ENCODE measurements at regions not wholly inside any gene's neighbourhood (a gene's known extent, or its start where the extent isn't known, plus 50 kb on each side); places are given as distances from the start of the nearest gene placed in this dataset.

DNA sequence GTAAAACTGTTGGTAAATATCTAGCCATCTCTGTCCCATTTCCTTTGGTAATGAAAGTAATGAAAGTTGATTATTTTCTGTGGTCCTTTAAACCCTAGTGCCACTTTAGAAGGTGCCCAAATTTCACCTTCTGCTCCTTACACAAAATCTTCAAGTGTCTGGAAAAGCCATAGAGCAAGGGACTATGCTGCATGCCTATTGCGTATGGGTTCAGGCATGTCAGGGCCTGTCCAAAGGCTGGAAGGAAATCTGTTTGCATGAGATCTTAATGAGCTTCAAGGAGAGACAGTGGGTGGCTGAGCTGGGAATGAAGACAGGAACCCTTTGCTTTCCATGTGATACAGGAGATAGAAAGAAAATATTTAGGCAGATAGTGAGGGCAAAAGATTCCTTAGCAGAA lies 66.6 kb upstream of the CCN6 start:
- DNase-seq (ENCODE audit: low read depth) = no peak

DNA sequence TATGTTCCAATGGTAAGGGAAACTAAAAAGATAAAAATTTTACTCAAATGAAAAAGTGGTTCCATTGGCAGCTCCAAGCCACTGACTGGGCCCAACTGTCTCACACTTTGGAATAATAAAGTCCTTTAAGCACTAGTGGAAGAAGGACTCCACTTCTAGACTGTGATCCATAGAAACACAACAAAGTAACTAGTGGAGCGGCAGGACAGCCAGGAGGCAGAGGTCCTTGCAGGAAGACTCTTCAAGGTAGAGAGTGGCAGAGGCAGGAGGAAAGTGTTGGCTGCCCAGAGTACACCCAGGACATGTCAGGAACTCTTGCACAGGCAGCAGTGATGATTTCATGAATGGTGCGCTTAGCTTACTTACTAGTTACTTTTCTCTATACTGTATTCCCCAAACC lies 65.0 kb upstream of the CCN6 start:
- no peak for DNase-seq (ENCODE audit: low read depth)

DNA sequence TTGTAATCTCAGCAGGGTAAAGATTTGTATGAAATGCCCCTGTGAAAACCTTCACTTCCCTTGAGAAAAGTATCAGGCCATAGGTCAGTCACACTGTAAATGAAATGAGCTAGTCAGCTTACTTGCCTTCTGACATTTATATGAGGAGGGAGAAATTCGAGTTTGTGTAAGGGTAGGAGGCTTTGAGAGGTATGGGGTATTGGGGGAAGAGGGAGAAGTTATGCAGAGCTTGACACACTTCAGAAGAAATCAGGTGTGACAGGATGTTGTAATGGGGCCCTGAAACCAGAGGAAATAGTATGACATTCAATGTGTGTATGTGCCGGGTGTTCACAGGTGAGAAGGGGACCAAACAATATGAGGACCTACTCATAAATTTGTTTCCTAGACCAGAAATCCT lies 64.2 kb upstream of the CCN6 start:
- no peak for DNase-seq (ENCODE audit: low read depth)

DNA sequence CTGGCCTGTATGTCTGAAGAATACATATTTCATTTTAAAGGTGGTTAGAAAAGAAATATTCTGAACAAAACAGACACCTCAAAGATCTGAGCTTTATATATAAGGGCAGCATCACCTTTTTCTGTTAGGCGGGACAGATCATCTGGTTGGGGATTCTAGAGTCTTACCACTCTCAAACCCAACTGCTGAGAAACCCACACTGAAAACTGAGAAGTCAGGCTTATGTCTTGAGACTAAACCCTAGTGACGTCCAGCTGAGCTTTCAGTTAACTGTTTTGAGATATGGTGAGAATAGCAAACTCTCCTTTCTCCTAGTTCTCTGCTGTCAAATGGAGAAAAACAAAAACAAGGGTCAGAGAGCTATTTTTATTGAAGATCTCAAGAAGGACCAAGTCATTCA lies 63.7 kb upstream of the CCN6 start:
- no peak for DNase-seq (ENCODE audit: low read depth)

DNA sequence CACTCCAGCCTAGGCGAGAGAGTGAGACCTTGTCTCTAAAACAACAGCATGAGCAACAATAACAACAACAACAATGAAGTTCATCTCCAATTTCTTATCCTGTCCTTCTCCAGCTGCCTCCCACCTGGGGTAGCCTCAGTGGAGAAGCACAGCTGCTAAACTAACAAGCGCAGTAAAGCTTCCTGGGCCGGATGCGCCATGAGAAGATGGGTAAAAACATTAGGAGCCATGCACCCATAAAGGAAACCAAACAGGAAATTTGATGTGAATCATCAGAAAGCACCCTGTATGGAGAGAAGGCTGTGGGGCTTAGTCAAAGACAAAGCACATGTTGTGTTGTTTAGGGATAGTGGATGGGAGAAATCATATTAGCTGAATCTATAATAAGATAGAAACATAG lies 61.1 kb upstream of the CCN6 start:
- DNase-seq (ENCODE audit: low read depth) = no peak

DNA sequence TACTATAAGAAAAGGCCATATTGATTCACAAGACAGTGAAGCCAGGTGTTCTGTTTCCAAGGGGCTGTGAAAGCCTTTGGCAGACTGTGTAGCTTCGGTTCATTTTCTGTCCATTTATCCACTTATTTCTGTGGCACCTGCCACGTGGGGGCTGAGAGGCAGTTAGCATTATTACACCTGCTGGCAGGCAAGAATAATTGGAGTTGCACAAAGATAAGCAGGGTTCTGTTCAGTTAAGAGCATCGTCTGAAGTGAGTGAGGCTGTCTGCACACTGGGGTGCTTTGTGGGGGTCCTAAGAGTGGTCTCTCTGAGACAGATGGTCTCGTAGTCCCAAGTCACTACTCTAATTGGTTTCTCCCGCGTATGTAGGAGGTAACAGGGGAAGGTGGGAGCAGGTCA lies 60.6 kb upstream of the CCN6 start:
- DNase-seq (ENCODE audit: low read depth) = no peak

DNA sequence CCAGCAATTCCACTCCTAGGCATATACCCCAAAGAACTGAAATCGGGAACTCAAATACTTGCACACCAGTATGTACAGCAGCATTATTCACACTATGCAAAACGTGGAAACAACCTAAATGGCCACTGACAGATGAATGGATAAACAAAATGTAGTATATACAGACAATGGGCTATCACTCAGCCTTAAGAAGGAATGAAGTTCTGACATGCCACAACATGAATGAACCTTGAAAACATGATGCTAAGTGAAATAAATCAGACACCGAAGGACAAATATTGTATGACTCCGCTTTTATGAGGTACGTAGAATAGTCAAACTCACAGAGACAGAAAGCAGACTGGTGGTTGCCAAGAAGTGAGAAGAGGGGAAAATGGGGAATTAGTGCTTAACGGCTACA lies 59.1 kb upstream of the CCN6 start:
- DNase-seq (ENCODE audit: low read depth) = no peak

DNA sequence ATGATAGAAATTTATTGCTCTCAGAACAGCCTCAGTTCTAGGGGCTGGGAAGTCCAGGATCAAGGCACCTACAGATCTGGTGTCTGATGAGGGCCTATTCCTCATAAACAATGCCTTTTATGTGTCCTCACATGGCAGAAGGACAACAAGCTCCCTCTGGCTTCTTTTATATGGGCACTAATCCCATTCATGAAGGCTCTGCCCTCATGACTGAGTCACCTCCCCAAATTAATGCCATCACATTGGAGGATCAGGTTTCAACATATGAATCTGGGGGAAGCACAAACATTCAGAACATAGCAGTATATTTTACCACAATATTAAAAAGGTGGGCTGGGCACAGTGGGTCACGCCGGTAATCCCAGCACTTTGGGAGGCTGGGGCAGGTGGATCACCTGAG lies 58.5 kb upstream of the CCN6 start:
- DNase-seq (ENCODE audit: low read depth) = no peak

DNA sequence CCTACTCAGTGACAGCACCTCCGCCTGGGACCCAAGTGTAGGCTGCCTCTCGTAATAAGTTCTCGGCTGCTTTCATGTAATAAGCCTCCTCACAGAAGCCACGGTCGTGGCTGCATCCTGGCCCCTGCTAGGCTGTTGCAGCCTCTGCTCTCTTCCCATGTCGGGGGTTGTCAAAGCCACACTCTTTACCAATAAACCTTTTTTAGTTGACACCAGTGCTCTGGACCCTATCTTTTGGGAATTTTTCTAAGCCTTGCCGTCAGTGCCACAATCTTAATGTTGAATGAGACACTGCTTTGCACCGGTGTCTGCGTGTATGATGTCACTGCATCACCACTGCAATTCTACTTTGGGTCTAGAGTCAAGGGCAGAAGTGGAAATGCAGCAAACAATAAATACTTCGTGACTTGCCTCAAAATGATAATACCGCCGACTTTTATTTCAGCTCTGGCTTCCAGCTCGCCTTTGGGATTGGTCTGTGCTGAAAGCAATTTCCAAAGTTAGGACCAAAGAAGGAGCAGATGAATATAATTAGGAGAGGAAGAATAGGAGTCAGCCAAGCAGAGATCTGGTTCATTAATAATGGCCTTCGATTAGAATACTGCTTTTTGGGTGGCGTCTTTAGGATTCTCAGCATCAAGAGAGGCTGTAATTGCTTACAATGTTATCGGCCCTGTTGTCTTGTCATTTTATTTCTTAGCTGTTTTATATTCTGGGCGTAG lies 57.6 kb upstream of the CCN6 start:
- DNase-seq (ENCODE audit: low read depth) = no peak

DNA sequence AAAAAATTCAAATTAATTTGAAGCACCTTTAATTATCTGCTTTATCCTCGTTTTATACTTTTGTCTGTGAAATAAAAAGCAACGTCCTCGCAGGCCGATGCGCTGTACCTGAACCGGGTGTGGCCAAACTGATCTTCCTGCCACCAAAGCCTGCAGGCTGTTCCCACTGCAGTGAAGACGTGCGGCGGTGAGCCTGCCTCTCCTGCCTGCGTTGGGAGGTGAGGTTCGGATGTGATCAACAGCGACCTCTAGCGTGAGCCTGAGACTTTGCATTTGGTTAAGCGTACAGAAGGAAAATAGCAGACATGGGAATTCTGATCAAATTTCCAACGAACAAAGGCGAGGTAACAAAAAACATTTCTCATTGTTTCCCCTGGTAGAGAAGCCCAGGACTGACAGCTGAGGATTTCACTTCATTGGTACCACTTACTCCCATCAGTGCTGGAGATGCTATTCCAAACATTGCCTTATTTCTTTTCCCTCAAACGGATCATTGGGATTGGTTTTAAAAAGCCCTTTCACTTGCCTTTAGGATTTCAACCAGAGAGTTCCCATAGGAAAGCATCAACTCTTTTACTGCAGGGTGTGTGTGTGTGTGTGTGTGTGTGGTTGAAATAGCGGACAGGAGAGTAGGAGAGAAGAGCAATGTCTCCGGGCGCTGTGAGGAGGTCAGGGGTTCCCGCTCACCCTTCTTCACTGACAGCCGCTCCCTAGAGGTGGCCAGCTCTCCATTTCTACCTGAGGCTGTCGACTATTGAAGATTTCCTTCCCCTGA lies 56.6 kb upstream of the CCN6 start:
- DNase-seq (ENCODE audit: low read depth) = peak; percentile 73

DNA sequence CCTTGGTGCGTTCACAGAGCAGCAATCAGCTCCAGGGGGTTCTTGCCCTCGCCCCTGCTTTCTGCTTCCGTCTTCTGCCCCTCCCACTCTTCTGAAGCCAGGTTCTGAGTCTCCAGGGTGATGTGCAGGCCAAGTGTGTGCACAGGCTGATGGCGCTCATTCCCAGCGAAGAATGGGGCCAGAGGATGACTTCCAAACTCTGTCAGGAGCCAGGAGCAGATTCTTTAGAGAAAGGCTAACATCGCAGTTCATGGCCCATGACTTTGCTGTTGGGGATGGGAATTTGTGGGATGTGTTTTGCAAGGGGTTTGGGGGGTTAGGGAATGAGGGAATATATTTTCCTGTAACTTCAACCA lies 56.1 kb upstream of the CCN6 start:
- no peak for DNase-seq (ENCODE audit: low read depth)

DNA sequence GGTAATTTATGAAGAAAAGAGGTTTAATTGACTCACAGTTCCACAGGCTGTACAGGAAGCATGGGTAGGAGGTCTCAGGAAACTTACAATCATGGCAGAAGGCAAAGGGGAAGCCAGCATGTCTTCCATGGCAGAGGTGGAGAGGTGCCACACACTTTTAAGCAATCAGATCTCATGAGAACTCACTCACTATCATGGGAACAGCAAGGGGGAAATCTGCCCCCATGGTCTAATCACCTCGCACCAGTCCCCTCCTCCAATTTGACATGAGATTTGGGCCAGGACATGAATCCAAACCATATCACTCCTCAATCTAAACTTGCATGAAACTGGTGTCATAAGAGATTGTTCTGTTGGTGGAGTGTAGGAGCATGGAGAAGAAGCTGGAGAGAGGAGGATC lies 51.6 kb upstream of the CCN6 start:
- DNase-seq (ENCODE audit: low read depth) = no peak
